Left lung (tissue), 4 donors: ENCODE measurements at regions not wholly inside any gene's neighbourhood (a gene's known extent, or its start where the extent isn't known, plus 50 kb on each side); places are given as distances from the start of the nearest gene placed in this dataset.
"Not testable (repeated sequence)": the region's sequence is repeated elsewhere in the genome, so short reads cannot be mapped to it uniquely, and the experiment has no call there.

Experiments used
- ATAC-seq: fragments of 200-7000 bp; cut with Tn5 transposase; one replicate; pipeline ENCODE4 v1.9.1; 2020; ENCODE audit warnings: moderate library complexity
- DNase-seq, 4 donors: peaks; one replicate each; pipeline ENCODE4 v3.0.0-alpha.2; 2013 to 2020
- H3K27ac ChIP-seq, 2 donors: fragments of 200-600 bp; sonication (generic) in 1 of 2; one replicate each; pipeline versions ENCODE4 v1.5.0 to v1.8.0; 2020 to 2021
- H3K27me3 ChIP-seq, 2 donors: fragments of 200-600 bp; sonication (generic) in 1 of 2; one replicate each; pipeline versions ENCODE4 v1.5.0 to v1.8.0; 2020 to 2021
- H3K36me3 ChIP-seq, 2 donors: fragments of 200-600 bp; sonication (generic) in 1 of 2; one replicate each; pipeline versions ENCODE4 v1.5.0 to v1.8.0; 2020 to 2021
- H3K4me1 ChIP-seq, 2 donors: fragments of 200-600 bp; one replicate each; pipeline ENCODE4 v1.8.0; 2021
- H3K4me3 ChIP-seq, 2 donors: fragments of 200-600 bp; sonication (generic) in 1 of 2; one replicate each; pipeline versions ENCODE4 v1.5.0 to v1.8.0; 2020 to 2021; ENCODE audit warnings: mild to moderate bottlenecking in 1 of 2
- H3K9me3 ChIP-seq, 2 donors: fragments of 200-600 bp; sonication (generic) in 1 of 2; one replicate each; pipeline versions ENCODE4 v1.5.0 to v1.8.0; 2020 to 2021
- CTCF ChIP-seq, 2 donors: fragments of 200-600 bp; sonication (generic) in 1 of 2; IDR thresholded peaks; one replicate each; pipeline versions ENCODE4 v1.5.0 to v1.8.0; 2021; ENCODE audit warnings: antibody characterized with exemption in 2 of 2
- intact Hi-C, 2 donors: fragments of 100-400 bp; cut with DNase I; formaldehyde crosslinking; loops; one replicate each; pipeline versions ENCODE4 v1.11.2 to v1.14.2; 2022
- donor health status: DM: no; HTN: yes; CAD: no.
- donor health status: DM: no; HTN: no; CAD: no.

GRCh38 chr10:60480865-60481563, 91.3 kb upstream of the ANK3 start:
- Histone ChIP-seq H3K9me3 (no peaks in the 10 kb centered on the region), H3K36me3 (no peaks in the 10 kb centered on the region), H3K4me1 (no peaks in the 10 kb centered on the region), H3K4me3 (no peak overlapping the region), H3K27me3 (no peaks in the 10 kb centered on the region), H3K27ac (no peak overlapping the region)
- intact Hi-C loops = no loop called here
- no peak for TF ChIP-seq CTCF (IDR thresholded peaks at IDR 0.05)
- DNase-seq = peak in 1 of 4 donors; percentile 10
- peak; percentile 76 for ATAC-seq

- ATAC-seq (peak; percentile 36), DNase-seq (no peak)
- H3K27me3 ChIP-seq = no peaks in the 10 kb centered on the region
- H3K4me3 ChIP-seq = no peak overlapping the region
- H3K4me1 ChIP-seq = no peaks in the 10 kb centered on the region
- H3K27ac ChIP-seq = no peak overlapping the region
- H3K36me3 ChIP-seq = no peaks in the 10 kb centered on the region
- intact Hi-C loops = no loop called here
- no peaks in the 10 kb centered on the region for H3K9me3 ChIP-seq
- TF ChIP-seq CTCF (IDR thresholded peaks at IDR 0.05) = no peak
Measured at GRCh38 chr10:60479305-60480020, 89.8 kb upstream of the ANK3 start.

GRCh38 chr10:60476451-60476850, 86.8 kb upstream of the ANK3 start:
- Histone ChIP-seq H3K4me1 (no peaks in the 10 kb centered on the region), H3K9me3 (no peaks in the 10 kb centered on the region), H3K27ac (no peak overlapping the region), H3K4me3 (no peak overlapping the region), H3K27me3 (no peaks in the 10 kb centered on the region), H3K36me3 (no peaks in the 10 kb centered on the region)
- no peak for TF ChIP-seq CTCF (IDR thresholded peaks at IDR 0.05)
- intact Hi-C loops = no loop called here
- DNase-seq (no peak), ATAC-seq (no peak)

GRCh38 chr10:60473557-60473956, 83.9 kb upstream of the ANK3 start:
- no peak for ATAC-seq
- Histone ChIP-seq H3K36me3 (no peaks in the 10 kb centered on the region), H3K27ac (no peak overlapping the region), H3K4me1 (no peaks in the 10 kb centered on the region), H3K27me3 (no peaks in the 10 kb centered on the region), H3K9me3 (no peaks in the 10 kb centered on the region), H3K4me3 (no peak overlapping the region)
- no peak for DNase-seq
- intact Hi-C loops = no loop called here
- no peak for TF ChIP-seq CTCF (IDR thresholded peaks at IDR 0.05)

- Histone ChIP-seq H3K4me1 (no peaks in the 10 kb centered on the region), H3K27me3 (no peaks in the 10 kb centered on the region), H3K36me3 (no peaks in the 10 kb centered on the region), H3K9me3 (no peaks in the 10 kb centered on the region), H3K4me3 (no peak overlapping the region), H3K27ac (no peak overlapping the region)
- no peak for ATAC-seq
- intact Hi-C loops = no loop called here
- no peak for DNase-seq
- TF ChIP-seq CTCF (IDR thresholded peaks at IDR 0.05) = no peak
Measured at GRCh38 chr10:60470091-60470490, 80.4 kb upstream of the ANK3 start.

- H3K9me3 ChIP-seq, H3K27me3 ChIP-seq, H3K36me3 ChIP-seq, ATAC-seq, H3K4me3 ChIP-seq, H3K27ac ChIP-seq, DNase-seq, intact Hi-C loops, H3K4me1 ChIP-seq: not testable (repeated sequence)
Measured at GRCh38 chr10:60469147-60469546, 79.5 kb upstream of the ANK3 start.
